ENCODE measurements at regions not wholly inside any gene's neighbourhood (a gene's known extent, or its start where the extent isn't known, plus 50 kb on each side); places are given as distances from the start of the nearest gene placed in this dataset.
"Not testable (repeated sequence)": the region's sequence is repeated elsewhere in the genome, so short reads cannot be mapped to it uniquely, and the experiment has no call there.

- no peak for ATAC-seq
- no peaks in the 10 kb centered on the region for H3K27me3 ChIP-seq (ENCODE audit: control insufficient read depth in 2 of 2, insufficient read depth in 2 of 2, low read length in 2 of 2)
- H3K27ac ChIP-seq (ENCODE audit: low read depth, low read length) = no peak overlapping the region
- H3K4me1 ChIP-seq (ENCODE audit: control insufficient read depth in 2 of 2, insufficient read depth in 2 of 2, low read length in 2 of 2) = no peaks in the 10 kb centered on the region
- Mint-ChIP-seq H3K4me3 (no peak overlapping the region), H3K27ac (no peak overlapping the region), H3K36me3 (no peaks in the 10 kb centered on the region), H3K9me3 (peaks cover 0 to 8% (median 0%) of the 10 kb centered on the region in 11 donors), H3K27me3 (no peaks in the 10 kb centered on the region), H3K4me1 (no peaks in the 10 kb centered on the region)
- no peak overlapping the region for H3K4me3 ChIP-seq (ENCODE audit: low read length)
- ChIA-PET POLR2A (no interaction called here), CTCF (no interaction called here)
- no peak for DNase-seq
- H3K9me3 ChIP-seq (ENCODE audit: control insufficient read depth in 2 of 3, low read length in 3 of 3) = no peaks in the 10 kb centered on the region
- no peaks in the 10 kb centered on the region for H3K36me3 ChIP-seq (ENCODE audit: control insufficient read depth in 2 of 3, insufficient read depth in 3 of 3, low read length in 3 of 3)
- intact Hi-C loops (cut with micrococcal nuclease) = no loop called here
Measured at GRCh38 chrX:25503826-25504225, 488.1 kb upstream of the ARX start.

DNA sequence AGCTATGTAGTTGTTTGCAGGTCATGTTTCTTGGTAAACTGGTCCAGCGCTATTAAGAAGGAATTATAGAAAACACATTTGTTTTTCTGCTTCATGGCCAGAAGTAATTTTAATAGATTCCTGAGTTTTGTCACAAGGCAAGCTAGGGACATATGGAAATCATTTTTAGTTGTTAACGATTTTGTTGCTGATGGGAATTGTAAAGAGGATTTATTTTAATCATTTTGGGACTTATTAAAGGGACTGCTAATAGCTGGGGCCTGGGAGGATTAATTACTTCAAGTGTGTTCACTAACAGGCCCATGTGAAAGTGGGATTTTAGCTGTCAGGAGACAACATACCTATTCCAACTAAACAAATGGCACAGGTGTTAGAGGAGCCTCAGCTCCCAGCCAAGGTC is 492.0 kb upstream of the ARX start:
- POLR2A ChIA-PET = no interaction called here
- intact Hi-C loops (cut with micrococcal nuclease) = no loop called here
- CTCF ChIA-PET = no interaction called here
- Mint-ChIP-seq H3K36me3 (no peaks in the 10 kb centered on the region), H3K27ac (no peak overlapping the region), H3K4me3 (no peak overlapping the region), H3K4me1 (no peaks in the 10 kb centered on the region), H3K9me3 (peaks cover 0 to 16% (median 5%) of the 10 kb centered on the region in 11 donors), H3K27me3 (no peaks in the 10 kb centered on the region)
- Histone ChIP-seq H3K36me3 (ENCODE audit: control insufficient read depth in 2 of 3, insufficient read depth in 3 of 3, low read length in 3 of 3) (no peaks in the 10 kb centered on the region), H3K4me1 (ENCODE audit: control insufficient read depth in 2 of 2, insufficient read depth in 2 of 2, low read length in 2 of 2) (no peaks in the 10 kb centered on the region), H3K9me3 (ENCODE audit: control insufficient read depth in 2 of 3, low read length in 3 of 3) (no peaks in the 10 kb centered on the region), H3K27ac (ENCODE audit: low read depth, low read length) (no peak overlapping the region), H3K4me3 (ENCODE audit: low read length) (no peak overlapping the region), H3K27me3 (ENCODE audit: control insufficient read depth in 2 of 2, insufficient read depth in 2 of 2, low read length in 2 of 2) (no peaks in the 10 kb centered on the region)
- DNase-seq (no peak), ATAC-seq (no peak)

DNA sequence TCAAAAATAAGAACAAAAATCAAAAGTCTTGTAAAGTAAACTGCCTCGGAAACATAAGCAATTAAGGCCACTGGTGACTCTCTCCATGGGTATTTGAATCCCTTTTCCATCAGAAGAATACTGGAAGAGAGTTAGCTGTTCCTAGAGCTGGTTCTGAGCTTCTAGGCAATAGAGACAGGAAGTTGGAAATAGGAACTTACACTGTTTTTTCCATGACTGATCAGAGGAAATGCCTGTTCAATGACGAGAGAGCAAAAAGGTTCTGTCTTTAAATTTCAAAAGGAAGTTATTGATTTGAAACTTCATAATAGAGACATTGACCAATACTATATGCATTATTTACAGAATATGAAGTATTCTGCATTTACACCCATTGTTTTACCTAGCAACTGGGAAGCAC is 503.5 kb upstream of the ARX start:
- no peaks in the 10 kb centered on the region for H3K36me3 ChIP-seq (ENCODE audit: control insufficient read depth in 2 of 3, insufficient read depth in 3 of 3, low read length in 3 of 3)
- no peaks in the 10 kb centered on the region for H3K4me1 ChIP-seq (ENCODE audit: control insufficient read depth in 2 of 2, insufficient read depth in 2 of 2, low read length in 2 of 2)
- POLR2A ChIA-PET = no interaction called here
- intact Hi-C loops (cut with micrococcal nuclease) = no loop called here
- DNase-seq = no peak
- ATAC-seq = no peak
- Mint-ChIP-seq H3K4me3 (no peak overlapping the region), H3K36me3 (no peaks in the 10 kb centered on the region), H3K4me1 (no peaks in the 10 kb centered on the region), H3K9me3 (peaks cover 0 to 9% (median 0%) of the 10 kb centered on the region in 11 donors), H3K27ac (no peak overlapping the region), H3K27me3 (no peaks in the 10 kb centered on the region)
- no peaks in the 10 kb centered on the region for H3K9me3 ChIP-seq (ENCODE audit: control insufficient read depth in 2 of 3, low read length in 3 of 3)
- H3K27ac ChIP-seq (ENCODE audit: low read depth, low read length) = no peak overlapping the region
- H3K27me3 ChIP-seq (ENCODE audit: control insufficient read depth in 2 of 2, insufficient read depth in 2 of 2, low read length in 2 of 2) = no peaks in the 10 kb centered on the region
- CTCF ChIA-PET = no interaction called here
- H3K4me3 ChIP-seq (ENCODE audit: low read length) = no peak overlapping the region

DNA sequence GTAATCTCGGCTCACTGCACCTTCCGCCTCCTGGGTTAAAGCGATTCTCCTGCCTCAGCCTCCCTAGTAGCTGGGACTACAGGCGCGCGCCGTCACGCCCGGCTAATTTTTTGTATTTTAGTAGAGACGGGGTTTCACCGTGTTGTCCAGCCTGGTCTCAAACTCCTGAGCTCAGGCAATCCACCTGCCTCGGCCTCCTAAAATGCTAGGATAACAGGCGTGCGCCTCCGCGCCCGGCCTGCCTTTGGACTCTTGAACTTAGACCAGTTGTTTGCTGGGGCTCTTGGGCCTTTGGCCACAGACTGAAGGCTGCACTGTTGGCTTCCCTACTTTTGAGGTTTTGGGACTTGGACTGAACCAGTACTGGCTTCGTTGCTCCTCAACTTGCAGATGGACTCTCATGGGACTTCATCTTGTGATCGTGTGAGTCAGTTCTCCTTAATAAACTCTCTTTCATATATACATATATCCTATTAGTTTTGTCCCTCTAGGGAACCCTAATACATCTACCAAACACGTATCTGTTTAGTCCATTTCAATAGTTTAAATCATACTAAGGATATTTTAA is 506.8 kb upstream of the ARX start:
- DNase-seq; H3K27me3 Mint-ChIP-seq; H3K36me3 Mint-ChIP-seq; H3K27ac Mint-ChIP-seq; H3K27ac ChIP-seq (ENCODE audit: low read depth, low read length); H3K4me1 Mint-ChIP-seq; H3K27me3 ChIP-seq (ENCODE audit: control insufficient read depth in 2 of 2, insufficient read depth in 2 of 2, low read length in 2 of 2); intact Hi-C loops (cut with micrococcal nuclease); POLR2A ChIA-PET; H3K9me3 ChIP-seq (ENCODE audit: control insufficient read depth in 2 of 3, low read length in 3 of 3); H3K4me1 ChIP-seq (ENCODE audit: control insufficient read depth in 2 of 2, insufficient read depth in 2 of 2, low read length in 2 of 2); H3K9me3 Mint-ChIP-seq; ATAC-seq; CTCF ChIA-PET; H3K36me3 ChIP-seq (ENCODE audit: control insufficient read depth in 2 of 3, insufficient read depth in 3 of 3, low read length in 3 of 3); H3K4me3 Mint-ChIP-seq; H3K4me3 ChIP-seq (ENCODE audit: low read length): not testable (repeated sequence)

- no peaks in the 10 kb centered on the region for H3K9me3 ChIP-seq (ENCODE audit: control insufficient read depth in 2 of 3, low read length in 3 of 3)
- POLR2A ChIA-PET = no interaction called here
- H3K36me3 ChIP-seq (ENCODE audit: control insufficient read depth in 2 of 3, insufficient read depth in 3 of 3, low read length in 3 of 3) = no peaks in the 10 kb centered on the region
- H3K27me3 ChIP-seq (ENCODE audit: control insufficient read depth in 2 of 2, insufficient read depth in 2 of 2, low read length in 2 of 2) = no peaks in the 10 kb centered on the region
- H3K4me3 ChIP-seq (ENCODE audit: low read length) = no peak overlapping the region
- H3K4me3 Mint-ChIP-seq = no peak overlapping the region
- no peak for DNase-seq
- ATAC-seq = no peak
- no peaks in the 10 kb centered on the region for H3K4me1 Mint-ChIP-seq
- no peaks in the 10 kb centered on the region for H3K27me3 Mint-ChIP-seq
- no peak overlapping the region for H3K27ac Mint-ChIP-seq
- H3K9me3 Mint-ChIP-seq = peaks cover 0 to 5% (median 0%) of the 10 kb centered on the region in 11 donors
- no peaks in the 10 kb centered on the region for H3K4me1 ChIP-seq (ENCODE audit: control insufficient read depth in 2 of 2, insufficient read depth in 2 of 2, low read length in 2 of 2)
- CTCF ChIA-PET = no interaction called here
- no peak overlapping the region for H3K27ac ChIP-seq (ENCODE audit: low read depth, low read length)
- intact Hi-C loops (cut with micrococcal nuclease) = no loop called here
- no peaks in the 10 kb centered on the region for H3K36me3 Mint-ChIP-seq
Measured at GRCh38 chrX:25523574-25524540, 508.1 kb upstream of the ARX start.

DNA sequence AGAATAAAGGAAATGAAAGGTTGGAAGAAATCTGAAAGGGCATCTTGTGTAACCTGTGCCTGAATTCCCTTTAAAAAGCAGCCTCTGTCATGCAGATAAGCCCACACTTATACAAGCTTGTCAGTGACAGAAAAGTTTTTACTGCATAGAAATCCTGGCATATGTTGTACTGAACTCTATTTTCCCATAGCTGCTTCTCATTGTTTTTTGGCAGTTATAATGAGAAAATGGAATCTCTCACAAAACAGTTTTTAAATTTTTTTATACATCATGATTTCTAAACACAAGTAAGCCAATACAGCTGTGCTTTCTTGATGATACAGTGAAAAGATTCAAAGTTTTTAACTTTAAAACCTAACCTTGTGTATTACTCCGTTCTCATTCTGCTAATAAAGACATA is 511.4 kb upstream of the ARX start:
- Mint-ChIP-seq H3K27me3 (no peaks in the 10 kb centered on the region), H3K4me3 (no peak overlapping the region), H3K9me3 (peaks cover 0 to 2% (median 0%) of the 10 kb centered on the region in 11 donors), H3K27ac (no peak overlapping the region), H3K4me1 (no peaks in the 10 kb centered on the region), H3K36me3 (no peaks in the 10 kb centered on the region)
- intact Hi-C loops (cut with micrococcal nuclease) = no loop called here
- Histone ChIP-seq H3K9me3 (ENCODE audit: control insufficient read depth in 2 of 3, low read length in 3 of 3) (no peaks in the 10 kb centered on the region), H3K4me1 (ENCODE audit: control insufficient read depth in 2 of 2, insufficient read depth in 2 of 2, low read length in 2 of 2) (no peaks in the 10 kb centered on the region), H3K4me3 (ENCODE audit: low read length) (no peak overlapping the region), H3K36me3 (ENCODE audit: control insufficient read depth in 2 of 3, insufficient read depth in 3 of 3, low read length in 3 of 3) (no peaks in the 10 kb centered on the region), H3K27ac (ENCODE audit: low read depth, low read length) (no peak overlapping the region), H3K27me3 (ENCODE audit: control insufficient read depth in 2 of 2, insufficient read depth in 2 of 2, low read length in 2 of 2) (no peaks in the 10 kb centered on the region)
- ATAC-seq = no peak
- DNase-seq = no peak
- POLR2A ChIA-PET = no interaction called here
- CTCF ChIA-PET = no interaction called here

DNA sequence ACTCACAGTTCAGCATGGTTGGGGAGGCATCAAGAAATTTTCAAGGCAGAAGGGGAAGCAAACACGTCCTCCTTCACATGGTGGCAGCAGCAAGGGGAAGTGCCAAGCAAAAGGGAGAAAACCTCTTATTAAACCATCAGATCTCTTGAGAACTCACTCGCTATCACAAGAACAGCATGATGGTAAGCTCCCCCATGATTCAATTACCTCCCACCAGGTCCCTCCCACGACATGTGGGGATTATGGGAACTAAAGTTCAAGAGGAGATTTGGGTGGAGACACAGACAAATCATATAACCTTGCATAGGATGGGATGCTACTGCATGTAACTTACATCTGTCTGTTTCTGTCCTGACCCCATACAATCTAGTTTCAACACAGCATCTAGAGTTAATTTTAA is 511.8 kb upstream of the ARX start:
- H3K4me1 ChIP-seq (ENCODE audit: control insufficient read depth in 2 of 2, insufficient read depth in 2 of 2, low read length in 2 of 2) = no peaks in the 10 kb centered on the region
- POLR2A ChIA-PET = no interaction called here

More for the DNA sequence above, 511.8 kb upstream of the ARX start:
- no peaks in the 10 kb centered on the region for H3K27me3 Mint-ChIP-seq
- no peaks in the 10 kb centered on the region for H3K27me3 ChIP-seq (ENCODE audit: control insufficient read depth in 2 of 2, insufficient read depth in 2 of 2, low read length in 2 of 2)
- no peak for ATAC-seq
- H3K27ac ChIP-seq (ENCODE audit: low read depth, low read length) = no peak overlapping the region
- no peak overlapping the region for H3K27ac Mint-ChIP-seq
- CTCF ChIA-PET = interaction anchor here (0.7 kb wide), 1 partner anchor 652 kb away, joined by 3 read pairs; no protein-coding TSS in a partner anchor
- H3K4me1 Mint-ChIP-seq = no peaks in the 10 kb centered on the region
- H3K9me3 Mint-ChIP-seq = peaks cover 0 to 2% (median 0%) of the 10 kb centered on the region in 11 donors
- DNase-seq = no peak
- H3K36me3 Mint-ChIP-seq = no peaks in the 10 kb centered on the region
- no peak overlapping the region for H3K4me3 ChIP-seq (ENCODE audit: low read length)
- intact Hi-C loops (cut with micrococcal nuclease) = no loop called here
- no peak overlapping the region for H3K4me3 Mint-ChIP-seq
- H3K36me3 ChIP-seq (ENCODE audit: control insufficient read depth in 2 of 3, insufficient read depth in 3 of 3, low read length in 3 of 3) = no peaks in the 10 kb centered on the region
- no peaks in the 10 kb centered on the region for H3K9me3 ChIP-seq (ENCODE audit: control insufficient read depth in 2 of 3, low read length in 3 of 3)

All from naive thymus-derived CD4-positive, alpha-beta T cell (primary cell).